A549 (cell line): ENCODE measurements at regions not wholly inside any gene's neighbourhood (a gene's known extent, or its start where the extent isn't known, plus 50 kb on each side); places are given as distances from the start of the nearest gene placed in this dataset.

Source experiments
- ATAC-seq, 2 experiments: fragments of 200-7000 bp in 1 of 2; fragments of >200 bp in 1 of 2; cut with Nextera tagmentation in 1 of 2; cut with Tn5 transposase in 1 of 2; 3 replicates each; pipeline versions ENCODE4 v1.8.0 to v1.9.1; 2018 to 2020; ENCODE audit warnings: mild to moderate bottlenecking in 1 of 2, moderate library complexity in 1 of 2
- CTCF ChIA-PET: fragments of 300-600 bp; sonication (Branson Sonifier 250); formaldehyde crosslinking; extraction: SDS; loops from one replicate; lab custom pipeline; 2021; ENCODE audit warnings: antibody characterized with exemption, inconsistent platforms; lab: Yijun Ruan, JAX
- POLR2A ChIA-PET: fragments of 350-600 bp; formaldehyde crosslinking; extraction: SDS; loops from one replicate; lab custom pipeline; 2021; ENCODE audit warnings: antibody characterized with exemption, inconsistent platforms; lab: Yijun Ruan, JAX
- DNase-seq, 2 experiments: peaks; one replicate each; pipeline versions ENCODE4 v3.0.0 to v3.0.0-alpha.2; 2011 to 2016; ENCODE audit warnings: low read depth in 1 of 2, low spot score in 1 of 2
- FAIRE-seq: peaks from 2 replicates; lab custom pipeline; 2011; peaks lifted over from hg19 to GRCh38; lab: Jason Lieb, UNC
- H3K27ac ChIP-seq, 2 experiments: fragments of >200 bp; sonication (Bioruptor Twin); formaldehyde crosslinking; 3 replicates each; pipeline ENCODE4 v1.5.1; 2016 to 2017
- H3K4me1 ChIP-seq: fragments of >200 bp; sonication (Bioruptor Twin); formaldehyde crosslinking; 3 replicates; pipeline ENCODE4 v1.6.1; 2016
- H3K4me2 ChIP-seq: fragments of >200 bp; sonication (Bioruptor Twin); formaldehyde crosslinking; 3 replicates; pipeline ENCODE4 v1.6.1; 2016
- H3K4me3 ChIP-seq: fragments of >200 bp; sonication (Bioruptor Twin); formaldehyde crosslinking; 3 replicates; pipeline ENCODE4 v1.5.1; 2016
- H3K9me3 ChIP-seq: fragments of >200 bp; sonication (Bioruptor Twin); formaldehyde crosslinking; 3 replicates; pipeline ENCODE4 v1.6.1; 2016
- CBX2 ChIP-seq: fragments of 200-600 bp; sonication (generic); IDR thresholded peaks from 2 replicates; pipeline ENCODE4 v1.6.1; 2016; ENCODE audit warnings: low read depth, mild to moderate bottlenecking, borderline replicate concordance
- E2F6 ChIP-seq: IDR thresholded peaks from 2 replicates; pipeline ENCODE4 v1.6.1; 2012; ENCODE audit warnings: low read depth, borderline replicate concordance
- EHMT2 ChIP-seq: fragments of 200-600 bp; sonication (generic); IDR thresholded peaks from 2 replicates; pipeline ENCODE4 v1.6.1; 2016; ENCODE audit warnings: antibody characterized with exemption, low read depth, mild to moderate bottlenecking, moderate library complexity
- ELK1 ChIP-seq: fragments of 150-350 bp; IDR thresholded peaks from 2 replicates; pipeline ENCODE4 v1.6.1; 2014; ENCODE audit warnings: low read depth, mild to moderate bottlenecking, low read length
- FOSB ChIP-seq: fragments of 250-450 bp; sonication (Bioruptor Pico); IDR thresholded peaks from 2 replicates; pipeline ENCODE4 v1.5.0; 2020; ENCODE audit warnings: mild to moderate bottlenecking, moderate library complexity
- HDAC2 ChIP-seq: fragments of 200-600 bp; sonication (generic); IDR thresholded peaks from 2 replicates; pipeline ENCODE4 v1.6.1; 2016
- HES2 ChIP-seq: fragments of >200 bp; sonication (Bioruptor Twin); formaldehyde crosslinking; IDR thresholded peaks from 2 replicates; pipeline ENCODE4 v1.6.1; 2016
- HMGXB4 ChIP-seq: fragments of 250-450 bp; sonication (Bioruptor Pico); IDR thresholded peaks from 2 replicates; pipeline ENCODE4 v1.5.0; 2021; ENCODE audit warnings: mild to moderate bottlenecking, moderate library complexity, borderline replicate concordance
- HOXB13 ChIP-seq: fragments of 250-450 bp; sonication (Bioruptor Pico); IDR thresholded peaks from 2 replicates; pipeline ENCODE4 v1.5.0; 2020; ENCODE audit warnings: low read depth, mild to moderate bottlenecking, moderate library complexity
- JUN ChIP-seq, 2 experiments: fragments of >200 bp; sonication (Bioruptor Twin); formaldehyde crosslinking; IDR thresholded peaks; 2 replicates in 1 of 2; 3 replicates in 1 of 2; pipeline ENCODE4 v1.6.1; 2016 to 2017
- JUNB ChIP-seq: fragments of >200 bp; sonication (Bioruptor Twin); formaldehyde crosslinking; IDR thresholded peaks from 2 replicates; pipeline ENCODE4 v1.6.1; 2016
- MAZ ChIP-seq: fragments of 150-350 bp; IDR thresholded peaks from 2 replicates; pipeline ENCODE4 v1.6.1; 2014; ENCODE audit warnings: antibody characterized with exemption, low read depth, low read length, borderline replicate concordance
- NFE2L2 ChIP-seq: fragments of 150-350 bp; conservative IDR thresholded peaks from 2 replicates; pipeline ENCODE4 v1.6.1; 2014; ENCODE audit warnings: low read length
- NR3C1 ChIP-seq: fragments of >200 bp; sonication (Bioruptor Twin); formaldehyde crosslinking; IDR thresholded peaks from 3 replicates; pipeline ENCODE4 v1.6.1; 2017
- PBX3 ChIP-seq: IDR thresholded peaks from 2 replicates; pipeline ENCODE4 v1.6.1; 2012
- POLR2A ChIP-seq: IDR thresholded peaks from 2 replicates; pipeline ENCODE4 v1.6.1; 2012; ENCODE audit warnings: mild to moderate bottlenecking, low read length
- POLR2AphosphoS2 ChIP-seq: conservative IDR thresholded peaks from 2 replicates; pipeline ENCODE4 v1.6.1; 2012; ENCODE audit warnings: low read length, improper control_type of control experiment, inconsistent platforms
- RCOR1 ChIP-seq: fragments of 150-350 bp; IDR thresholded peaks from 2 replicates; pipeline ENCODE4 v1.6.1; 2014; ENCODE audit warnings: antibody characterized with exemption, low read length, low read depth
- REST ChIP-seq: fragments of 200-600 bp; sonication (generic); IDR thresholded peaks from 2 replicates; pipeline ENCODE4 v1.6.1; 2016; ENCODE audit warnings: antibody characterized with exemption, mild to moderate bottlenecking, moderate library complexity
- ZSCAN20 ChIP-seq: fragments of 250-450 bp; sonication (Bioruptor Pico); IDR thresholded peaks from 2 replicates; pipeline ENCODE4 v1.8.0; 2022; ENCODE audit warnings: mild to moderate bottlenecking, moderate library complexity
- WGBS: methylation state at CpG from one replicate; pipeline ENCODE4 v1.1.6; 2017; ENCODE audit errors: missing lambda C conversion rate; 5-methylcytosine and 5-hydroxymethylcytosine counted together

GRCh38 chr11:101292661-101293240 lies 163.1 kb upstream of the PGR start (continued):
- no peak for TF ChIP-seq E2F6
- TF ChIP-seq, all 56 proteins: peak for 0

- Histone ChIP-seq H3K27ac (no peak overlapping the region), H3K4me1 (no peaks in the 10 kb centered on the region), H3K9me3 (no peaks in the 10 kb centered on the region), H3K4me2 (no peak overlapping the region), H3K4me3 (no peak overlapping the region)
- FAIRE-seq (no peak), ATAC-seq (no peak), DNase-seq (no peak)
- ChIA-PET CTCF (no interaction called here), POLR2A (no interaction called here)
- TF ChIP-seq POLR2A (no peak), PBX3 (no peak), HDAC2 (no peak), ZSCAN20 (CRISPR knock-in tag) (no peak), HES2 (no peak), CBX2 (no peak), POLR2AphosphoS2 (no peak), HOXB13 (CRISPR knock-in tag) (no peak), RCOR1 (no peak), ELK1 (no peak), HMGXB4 (CRISPR knock-in tag) (no peak), E2F6 (no peak), JUN (IDR thresholded peaks at IDR 0.05) (no peak), NFE2L2 (no peak), JUNB (no peak), REST (no peak), MAZ (no peak), EHMT2 (no peak), FOSB (CRISPR knock-in tag) (no peak), NR3C1 (no peak)
- 0% methylated on average over 1 of the region's 1 CpG for WGBS
These were observed 161.7 kb upstream of the PGR start for GRCh38 chr11:101291279-101291678.
